MV-4-11 (cell line): ENCODE measurements at regions not wholly inside any gene's neighbourhood (a gene's known extent, or its start where the extent isn't known, plus 50 kb on each side); places are given as distances from the start of the nearest gene placed in this dataset.

Experiments
- DNase-seq: peaks from one replicate; lab custom pipeline; 2025; lab: John Stamatoyannopoulos, UW

DNA sequence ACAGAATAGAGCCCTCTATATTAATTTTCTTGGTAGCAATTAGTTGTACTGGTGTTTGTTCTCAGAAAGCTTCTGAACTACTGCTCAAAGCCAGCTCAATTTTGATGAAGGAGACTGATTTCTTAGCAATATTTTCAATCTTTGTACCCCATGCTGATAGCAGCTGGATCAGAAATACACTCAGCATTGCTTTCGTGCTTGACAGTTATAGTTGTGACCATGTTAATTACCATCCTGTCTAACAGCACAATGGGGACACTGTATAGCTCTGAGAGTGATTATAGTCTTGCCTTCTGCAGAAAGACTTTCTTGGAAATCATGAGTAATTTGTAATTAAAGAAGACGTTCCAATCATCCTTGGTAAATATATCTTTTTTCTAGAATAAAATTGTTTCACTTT is 79.7 kb upstream of the GNPDA2 start:
- no peak for DNase-seq

DNA sequence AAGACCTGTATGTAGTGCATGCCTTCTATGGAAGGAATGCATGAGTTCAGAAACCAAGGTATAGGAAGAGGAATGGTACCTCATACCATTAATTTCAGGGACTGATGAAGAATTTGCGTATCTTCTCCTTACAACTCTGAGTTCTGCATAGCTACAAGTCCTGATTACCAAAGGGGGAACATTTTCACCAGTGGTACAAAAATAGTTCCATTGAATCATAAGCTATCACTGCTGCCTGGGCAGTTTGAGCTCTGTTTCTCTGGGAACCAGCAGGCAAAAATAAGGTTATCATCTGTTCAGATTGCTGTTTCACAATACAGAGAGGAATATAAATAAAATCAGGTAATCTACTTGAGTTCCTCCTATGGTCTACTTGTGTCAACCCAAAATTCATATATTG is 77.9 kb upstream of the GNPDA2 start:
- no peak for DNase-seq

DNA sequence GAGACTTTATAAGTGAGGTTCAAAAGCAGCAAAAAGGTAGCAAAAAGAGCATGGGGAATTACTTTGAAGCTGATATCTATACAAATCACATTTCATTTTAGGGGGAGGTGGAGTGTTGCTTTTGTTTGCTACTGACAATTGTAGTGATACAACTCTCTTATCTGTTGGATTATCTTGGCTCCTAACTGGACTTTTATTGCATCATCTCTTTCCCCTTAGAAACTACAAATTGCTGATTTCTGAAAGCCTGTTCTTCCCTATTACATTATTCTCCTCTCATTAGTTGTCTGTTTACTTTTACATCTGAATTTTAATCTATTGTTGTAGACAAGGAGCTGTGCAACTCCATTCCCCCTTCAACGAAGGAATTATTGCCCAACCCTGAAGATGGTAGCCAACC is 75.0 kb upstream of the GNPDA2 start:
- DNase-seq: no peak

DNA sequence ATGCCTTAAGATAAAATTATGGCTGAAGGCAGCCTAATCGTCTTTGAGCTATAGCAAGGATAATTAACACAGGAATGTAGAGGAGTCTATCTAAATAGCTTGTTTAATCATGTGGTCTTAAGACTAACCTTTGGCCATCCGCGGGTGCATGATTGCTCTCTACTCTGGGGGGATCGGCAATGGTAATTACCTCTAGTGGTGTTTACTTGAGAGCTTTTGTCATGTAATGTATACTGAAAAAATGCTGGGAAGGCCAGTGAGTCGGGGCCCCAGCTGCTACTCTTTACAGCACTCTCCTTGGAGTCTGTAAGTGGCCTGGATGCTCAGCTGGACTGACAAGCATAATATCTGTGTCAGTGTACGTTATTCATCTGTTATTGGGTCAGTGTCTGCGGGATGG is 65.5 kb upstream of the GNPDA2 start:
- DNase-seq: no peak

DNA sequence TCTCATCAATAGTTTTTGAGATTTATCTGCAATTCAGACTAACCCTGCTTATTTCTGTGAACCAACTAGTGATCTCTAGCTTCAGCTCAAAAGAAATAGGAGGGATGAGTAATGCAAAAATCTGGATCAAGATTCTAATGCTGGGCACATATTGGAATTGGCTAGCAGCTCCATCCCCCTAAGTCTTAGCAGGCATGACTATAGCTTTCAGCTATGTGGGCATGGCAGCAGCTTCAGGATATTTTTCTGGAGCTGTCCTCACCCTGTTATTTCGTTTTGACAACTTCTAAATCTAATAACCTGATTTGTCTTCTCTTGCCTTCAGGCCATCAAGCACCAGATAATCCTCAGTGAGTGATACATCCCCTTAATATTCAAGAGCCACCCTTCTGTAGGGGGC is 50.8 kb upstream of the GNPDA2 start:
- DNase-seq: no peak
